Activated CD8-positive, alpha-beta memory T cell treated with anti-CD3 and anti-CD28 coated beads, Interleukin-2, amount 10 ng/mL, durations not matched to agents 7 days and 5 days (primary cell): ENCODE measurements at regions not wholly inside any gene's neighbourhood (a gene's known extent, or its start where the extent isn't known, plus 50 kb on each side); places are given as distances from the start of the nearest gene placed in this dataset.
"Not testable (repeated sequence)": the region's sequence is repeated elsewhere in the genome, so short reads cannot be mapped to it uniquely, and the experiment has no call there.

ENCODE experiments used
- ATAC-seq: fragments of 150-1000 bp; cut with Tn5 transposase; one replicate; pipeline ENCODE4 v1.10.0; 2021; ENCODE audit warnings: moderate library complexity
- CTCF ChIA-PET: fragments of 350-600 bp; sonication (Branson Sonifier 250); formaldehyde crosslinking; loops from one replicate; lab custom pipeline; 2021; ENCODE audit warnings: antibody characterized with exemption; lab: Charles Lee
- DNase-seq: peaks from one replicate; pipeline ENCODE4 v3.0.0-alpha.2; 2020
- H3K27ac Mint-ChIP-seq: one replicate; pipeline ENCODE4 v1.8.0; 2021; ENCODE audit warnings: mild to moderate bottlenecking, mixed read lengths
- H3K27me3 Mint-ChIP-seq: one replicate; pipeline ENCODE4 v1.8.0; 2021; ENCODE audit warnings: mixed read lengths
- H3K36me3 Mint-ChIP-seq: one replicate; pipeline ENCODE4 v1.8.0; 2021; ENCODE audit warnings: mild to moderate bottlenecking, mixed read lengths
- H3K4me1 Mint-ChIP-seq: one replicate; pipeline ENCODE4 v1.8.0; 2021; ENCODE audit warnings: mixed read lengths
- H3K4me3 Mint-ChIP-seq: one replicate; pipeline ENCODE4 v1.8.0; 2021; ENCODE audit warnings: mild to moderate bottlenecking, moderate library complexity, mixed read lengths
- H3K9me3 Mint-ChIP-seq: one replicate; pipeline ENCODE4 v1.8.0; 2022; ENCODE audit warnings: low read depth, mixed read lengths

DNA sequence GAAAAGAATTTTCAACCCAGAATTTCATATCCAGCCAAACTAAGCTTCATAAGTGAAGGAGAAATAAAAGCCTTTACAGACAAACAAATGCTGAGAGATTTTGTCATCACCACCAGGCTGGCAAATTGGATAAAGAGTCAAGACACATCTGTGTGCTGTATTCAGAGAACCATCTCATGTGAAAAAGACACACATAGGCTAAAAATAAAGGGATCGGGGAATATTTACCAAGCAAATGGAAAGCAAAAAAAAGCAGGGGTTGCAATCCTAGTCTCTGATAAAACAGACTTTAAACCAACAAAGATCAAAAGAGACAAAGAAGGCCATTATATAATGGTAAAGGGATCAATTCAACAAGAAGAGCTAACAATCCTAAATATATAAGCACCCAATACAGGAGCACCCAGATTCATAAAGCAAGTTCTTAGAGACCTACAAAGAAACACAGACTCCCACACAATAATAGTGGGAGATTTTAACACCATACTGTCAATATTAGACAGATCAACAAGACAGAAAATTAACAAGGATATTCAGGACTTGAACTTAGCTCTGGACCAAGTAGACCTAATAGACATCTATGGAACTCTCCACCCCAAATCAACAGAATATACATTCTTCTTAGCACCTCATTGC is 55.9 kb upstream of the ACSM6 start:
- H3K36me3 Mint-ChIP-seq, H3K27me3 Mint-ChIP-seq, H3K9me3 Mint-ChIP-seq, H3K4me1 Mint-ChIP-seq, ATAC-seq, H3K4me3 Mint-ChIP-seq, CTCF ChIA-PET, DNase-seq, H3K27ac Mint-ChIP-seq: not testable (repeated sequence)

- no peaks in the 10 kb centered on the region for H3K27me3 Mint-ChIP-seq
- ATAC-seq: no peak
- H3K4me3 Mint-ChIP-seq: no peak overlapping the region
- H3K36me3 Mint-ChIP-seq: no peaks in the 10 kb centered on the region
- no peak overlapping the region for H3K27ac Mint-ChIP-seq
- DNase-seq: no peak
- H3K9me3 Mint-ChIP-seq: no peaks in the 10 kb centered on the region
- no peaks in the 10 kb centered on the region for H3K4me1 Mint-ChIP-seq
- CTCF ChIA-PET: interaction anchor here (1.9 to 3.9 kb wide), 2 partner anchors 109 to 230 kb away, joined by 9 to 29 read pairs; no protein-coding TSS in a partner anchor
These were observed 59.5 kb upstream of the ACSM6 start for GRCh38 chr10:95134490-95134889.

DNA sequence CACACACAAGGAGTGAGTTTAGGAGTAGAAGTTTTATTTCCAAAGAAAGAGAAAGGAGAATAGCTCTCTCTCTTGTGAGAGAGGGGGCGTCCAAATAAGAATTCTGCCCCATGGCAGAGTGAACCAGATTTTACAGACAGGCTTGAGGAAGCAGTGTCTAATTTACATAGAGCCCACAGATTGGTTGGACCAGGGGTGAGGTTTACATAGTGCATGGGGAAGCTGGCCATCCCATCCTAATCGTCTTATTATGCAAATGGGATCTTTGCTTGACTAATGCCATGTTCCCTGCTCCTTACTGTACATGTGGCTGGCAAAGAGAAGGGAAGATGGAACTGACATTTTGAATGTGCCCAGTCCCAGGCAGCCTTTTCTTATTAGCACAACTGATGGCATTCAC is 60.0 kb upstream of the ACSM6 start:
- H3K36me3 Mint-ChIP-seq: no peaks in the 10 kb centered on the region
- no peaks in the 10 kb centered on the region for H3K9me3 Mint-ChIP-seq
- CTCF ChIA-PET: interaction anchor here (0.8 to 3.9 kb wide), 7 partner anchors 110 to 312 kb away, joined by 3 to 29 read pairs (median 4); no protein-coding TSS in a partner anchor
- H3K27me3 Mint-ChIP-seq: no peaks in the 10 kb centered on the region
- DNase-seq: no peak
- H3K4me1 Mint-ChIP-seq: no peaks in the 10 kb centered on the region
- no peak overlapping the region for H3K27ac Mint-ChIP-seq
- no peak overlapping the region for H3K4me3 Mint-ChIP-seq
- ATAC-seq: no peak

DNA sequence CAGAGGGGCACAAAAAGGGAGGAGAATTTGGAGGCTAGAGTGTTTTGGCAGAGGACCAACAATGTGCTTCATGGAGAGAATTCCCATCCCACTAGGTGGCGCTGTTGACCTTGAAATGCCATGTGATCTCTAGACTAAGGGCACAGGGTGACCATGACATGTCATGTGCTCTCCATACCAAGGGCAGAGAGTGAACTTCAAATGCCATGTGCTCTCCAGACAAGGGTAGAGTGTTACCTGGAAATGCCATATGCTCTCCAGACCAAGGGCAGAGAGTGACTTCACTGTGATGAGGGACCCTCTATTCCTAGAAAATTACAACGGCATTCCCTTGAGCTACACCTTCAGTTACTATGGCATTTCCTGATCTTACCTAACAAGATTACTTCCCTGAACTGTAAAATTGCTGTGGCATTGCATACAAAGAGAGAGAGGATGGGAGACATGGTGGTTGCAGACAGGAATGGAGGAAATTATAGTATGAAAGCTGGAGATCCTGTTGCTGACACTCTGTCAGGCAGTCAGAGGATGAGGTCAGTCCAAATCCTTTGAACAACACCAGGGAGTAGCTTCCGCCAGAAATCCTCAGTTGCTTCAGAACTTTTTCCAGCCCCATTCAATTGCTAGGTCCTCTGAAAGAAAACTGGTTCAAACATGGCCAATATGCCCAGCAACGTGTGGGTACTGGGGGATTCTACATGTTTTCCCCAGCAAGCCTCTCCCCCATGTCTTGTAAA is 60.9 kb upstream of the ACSM6 start:
- peak; percentile 84 for ATAC-seq
- Mint-ChIP-seq H3K4me3 (no peak overlapping the region), H3K27ac (no peak overlapping the region), H3K4me1 (no peaks in the 10 kb centered on the region), H3K27me3 (no peaks in the 10 kb centered on the region), H3K9me3 (no peaks in the 10 kb centered on the region), H3K36me3 (no peaks in the 10 kb centered on the region)
- CTCF ChIA-PET: interaction anchor here (0.8 to 3.9 kb wide), 8 partner anchors 110 to 313 kb away, joined by 3 to 29 read pairs (median 4); no protein-coding TSS in a partner anchor
- peak; percentile 86 for DNase-seq

- H3K27me3 Mint-ChIP-seq, H3K36me3 Mint-ChIP-seq, H3K9me3 Mint-ChIP-seq, DNase-seq, H3K4me3 Mint-ChIP-seq, ATAC-seq, H3K4me1 Mint-ChIP-seq, H3K27ac Mint-ChIP-seq: not testable (repeated sequence)
- CTCF ChIA-PET: interaction anchor here (1.5 kb wide), 1 partner anchor 115 kb away, joined by 4 read pairs; no protein-coding TSS in a partner anchor
These were observed 61.1 kb upstream of the CYP2C8 start for GRCh38 chr10:95130429-95130828.

GRCh38 chr10:95125582-95125981 is 56.3 kb upstream of the CYP2C8 start:
- CTCF ChIA-PET: no interaction called here
- Mint-ChIP-seq H3K36me3 (no peaks in the 10 kb centered on the region), H3K27me3 (no peaks in the 10 kb centered on the region), H3K27ac (no peak overlapping the region), H3K4me3 (no peak overlapping the region), H3K9me3 (no peaks in the 10 kb centered on the region), H3K4me1 (no peaks in the 10 kb centered on the region)
- DNase-seq (no peak), ATAC-seq (no peak)

- no peaks in the 10 kb centered on the region for H3K4me1 Mint-ChIP-seq
- no peaks in the 10 kb centered on the region for H3K36me3 Mint-ChIP-seq
- DNase-seq (no peak), ATAC-seq (no peak)
- H3K27me3 Mint-ChIP-seq: no peaks in the 10 kb centered on the region
- H3K4me3 Mint-ChIP-seq: no peak overlapping the region
- no peak overlapping the region for H3K27ac Mint-ChIP-seq
- CTCF ChIA-PET: no interaction called here
- H3K9me3 Mint-ChIP-seq: peaks cover 6% of the 10 kb centered on the region
These were observed 53.4 kb upstream of the CYP2C8 start for GRCh38 chr10:95122736-95123135.

GRCh38 chr10:95121904-95122303 is 52.6 kb upstream of the CYP2C8 start:
- no peak overlapping the region for H3K4me3 Mint-ChIP-seq
- no peak overlapping the region for H3K27ac Mint-ChIP-seq
- no peak for ATAC-seq
- no peak for DNase-seq
- no peaks in the 10 kb centered on the region for H3K27me3 Mint-ChIP-seq
- CTCF ChIA-PET: no interaction called here
- peaks cover 6% of the 10 kb centered on the region for H3K9me3 Mint-ChIP-seq
- H3K4me1 Mint-ChIP-seq: no peaks in the 10 kb centered on the region
- H3K36me3 Mint-ChIP-seq: no peaks in the 10 kb centered on the region
